ENCODE measurements at regions not wholly inside any gene's neighbourhood (a gene's known extent, or its start where the extent isn't known, plus 50 kb on each side); places are given as distances from the start of the nearest gene placed in this dataset.
"Not testable (repeated sequence)": the region's sequence is repeated elsewhere in the genome, so short reads cannot be mapped to it uniquely, and the experiment has no call there.

DNA sequence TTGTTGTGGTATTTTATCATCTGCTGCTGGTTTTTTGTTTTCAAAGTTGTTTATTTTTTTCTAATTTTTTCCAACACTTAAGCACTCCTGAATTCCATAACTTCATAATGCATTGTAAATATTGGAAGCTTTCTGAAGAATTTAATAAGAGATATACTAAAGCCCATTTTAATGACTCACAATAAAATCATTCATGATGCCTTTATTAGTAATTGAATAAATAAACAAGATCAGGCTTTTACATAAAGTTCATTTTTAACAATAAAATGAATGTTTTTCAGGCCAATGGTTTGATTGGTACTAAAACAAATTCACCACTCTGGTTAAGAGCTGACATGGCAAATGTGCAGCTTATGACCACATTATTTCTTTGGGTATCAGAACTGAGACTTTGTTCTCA lies 408.2 kb upstream of the SMIM31 start:
- H3K36me3 ChIP-seq (ENCODE audit: control insufficient read depth in 4 of 4, insufficient read depth in 3 of 4, low read depth in 1 of 4, low read length in 3 of 4) = no peaks in the 10 kb centered on the region
- H3K9me3 ChIP-seq (ENCODE audit: control insufficient read depth in 4 of 4, low read length in 3 of 4) = peaks cover 0 to 11% (median 2%) of the 10 kb centered on the region in 4 donors
- H3K4me3 ChIP-seq (ENCODE audit: low read depth in 1 of 3, low read length in 3 of 3) = no peak overlapping the region
- H3K4me1 ChIP-seq (ENCODE audit: control insufficient read depth in 4 of 4, insufficient read depth in 4 of 4, low read length in 3 of 4) = no peaks in the 10 kb centered on the region
- H3K9ac ChIP-seq (ENCODE audit: low read depth in 1 of 2, low read length in 2 of 2) = no peak overlapping the region
- H3K27ac ChIP-seq (ENCODE audit: low read depth in 1 of 2, low read length in 2 of 2) = no peak overlapping the region
- no peak for DNase-seq (ENCODE audit: low spot score)
- no peaks in the 10 kb centered on the region for H3K27me3 ChIP-seq (ENCODE audit: control insufficient read depth in 4 of 4, insufficient read depth in 4 of 4, low read length in 3 of 4)
- TF ChIP-seq RAD21 (IDR thresholded peaks at IDR 0.05) (no peak), GABPA (IDR thresholded peaks at IDR 0.05 in 1 of 2, conservative IDR thresholded peaks at IDR 0.05 in 1 of 2) (no peak), YY1 (IDR thresholded peaks at IDR 0.05) (no peak), HNF4G (IDR thresholded peaks at IDR 0.05) (no peak), EGR1 (IDR thresholded peaks at IDR 0.05; ENCODE audit: low read depth in 2 of 2) (no peak), FOXA1 (IDR thresholded peaks at IDR 0.05) (no peak), FOXA2 (IDR thresholded peaks at IDR 0.05) (no peak), HNF4A (conservative IDR thresholded peaks at IDR 0.05) (no peak)
- TF ChIP-seq, protein P1, sequence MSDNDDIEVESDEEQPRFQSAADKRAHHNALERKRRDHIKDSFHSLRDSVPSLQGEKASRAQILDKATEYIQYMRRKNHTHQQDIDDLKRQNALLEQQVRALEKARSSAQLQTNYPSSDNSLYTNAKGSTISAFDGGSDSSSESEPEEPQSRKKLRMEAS (IDR thresholded peaks at IDR 0.05) = no peak
- TF ChIP-seq, protein P2, sequence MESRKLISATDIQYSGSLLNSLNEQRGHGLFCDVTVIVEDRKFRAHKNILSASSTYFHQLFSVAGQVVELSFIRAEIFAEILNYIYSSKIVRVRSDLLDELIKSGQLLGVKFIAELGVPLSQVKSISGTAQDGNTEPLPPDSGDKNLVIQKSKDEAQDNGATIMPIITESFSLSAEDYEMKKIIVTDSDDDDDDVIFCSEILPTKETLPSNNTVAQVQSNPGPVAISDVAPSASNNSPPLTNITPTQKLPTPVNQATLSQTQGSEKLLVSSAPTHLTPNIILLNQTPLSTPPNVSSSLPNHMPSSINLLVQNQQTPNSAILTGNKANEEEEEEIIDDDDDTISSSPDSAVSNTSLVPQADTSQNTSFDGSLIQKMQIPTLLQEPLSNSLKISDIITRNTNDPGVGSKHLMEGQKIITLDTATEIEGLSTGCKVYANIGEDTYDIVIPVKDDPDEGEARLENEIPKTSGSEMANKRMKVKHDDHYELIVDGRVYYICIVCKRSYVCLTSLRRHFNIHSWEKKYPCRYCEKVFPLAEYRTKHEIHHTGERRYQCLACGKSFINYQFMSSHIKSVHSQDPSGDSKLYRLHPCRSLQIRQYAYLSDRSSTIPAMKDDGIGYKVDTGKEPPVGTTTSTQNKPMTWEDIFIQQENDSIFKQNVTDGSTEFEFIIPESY (IDR thresholded peaks at IDR 0.05) = no peak
- TF ChIP-seq, protein P3, sequence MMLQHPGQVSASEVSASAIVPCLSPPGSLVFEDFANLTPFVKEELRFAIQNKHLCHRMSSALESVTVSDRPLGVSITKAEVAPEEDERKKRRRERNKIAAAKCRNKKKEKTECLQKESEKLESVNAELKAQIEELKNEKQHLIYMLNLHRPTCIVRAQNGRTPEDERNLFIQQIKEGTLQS (IDR thresholded peaks at IDR 0.05) = no peak
- TF ChIP-seq, protein P4, sequence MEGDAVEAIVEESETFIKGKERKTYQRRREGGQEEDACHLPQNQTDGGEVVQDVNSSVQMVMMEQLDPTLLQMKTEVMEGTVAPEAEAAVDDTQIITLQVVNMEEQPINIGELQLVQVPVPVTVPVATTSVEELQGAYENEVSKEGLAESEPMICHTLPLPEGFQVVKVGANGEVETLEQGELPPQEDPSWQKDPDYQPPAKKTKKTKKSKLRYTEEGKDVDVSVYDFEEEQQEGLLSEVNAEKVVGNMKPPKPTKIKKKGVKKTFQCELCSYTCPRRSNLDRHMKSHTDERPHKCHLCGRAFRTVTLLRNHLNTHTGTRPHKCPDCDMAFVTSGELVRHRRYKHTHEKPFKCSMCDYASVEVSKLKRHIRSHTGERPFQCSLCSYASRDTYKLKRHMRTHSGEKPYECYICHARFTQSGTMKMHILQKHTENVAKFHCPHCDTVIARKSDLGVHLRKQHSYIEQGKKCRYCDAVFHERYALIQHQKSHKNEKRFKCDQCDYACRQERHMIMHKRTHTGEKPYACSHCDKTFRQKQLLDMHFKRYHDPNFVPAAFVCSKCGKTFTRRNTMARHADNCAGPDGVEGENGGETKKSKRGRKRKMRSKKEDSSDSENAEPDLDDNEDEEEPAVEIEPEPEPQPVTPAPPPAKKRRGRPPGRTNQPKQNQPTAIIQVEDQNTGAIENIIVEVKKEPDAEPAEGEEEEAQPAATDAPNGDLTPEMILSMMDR (IDR thresholded peaks at IDR 0.05; ENCODE audit: low read depth, low read length, missing input control) = no peak

DNA sequence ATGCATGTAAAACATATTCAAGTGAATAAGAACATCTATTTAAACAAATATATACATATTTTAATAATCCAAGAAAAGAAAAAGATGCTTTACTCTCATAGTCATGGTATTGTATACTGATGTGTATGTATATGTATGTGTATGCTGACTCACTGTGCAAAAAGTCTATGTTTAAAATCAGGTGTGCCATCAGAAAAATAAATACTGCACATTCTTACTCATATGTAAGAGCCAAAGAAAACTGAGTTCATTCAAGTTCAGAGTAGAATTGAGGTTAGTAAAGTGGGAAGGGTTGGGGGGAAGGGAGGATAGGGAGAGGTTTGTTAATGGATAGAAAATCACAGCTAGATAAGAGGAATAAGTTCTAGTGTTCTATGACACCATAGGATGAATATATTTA lies 403.9 kb upstream of the SMIM31 start:
- TF ChIP-seq, protein P5, sequence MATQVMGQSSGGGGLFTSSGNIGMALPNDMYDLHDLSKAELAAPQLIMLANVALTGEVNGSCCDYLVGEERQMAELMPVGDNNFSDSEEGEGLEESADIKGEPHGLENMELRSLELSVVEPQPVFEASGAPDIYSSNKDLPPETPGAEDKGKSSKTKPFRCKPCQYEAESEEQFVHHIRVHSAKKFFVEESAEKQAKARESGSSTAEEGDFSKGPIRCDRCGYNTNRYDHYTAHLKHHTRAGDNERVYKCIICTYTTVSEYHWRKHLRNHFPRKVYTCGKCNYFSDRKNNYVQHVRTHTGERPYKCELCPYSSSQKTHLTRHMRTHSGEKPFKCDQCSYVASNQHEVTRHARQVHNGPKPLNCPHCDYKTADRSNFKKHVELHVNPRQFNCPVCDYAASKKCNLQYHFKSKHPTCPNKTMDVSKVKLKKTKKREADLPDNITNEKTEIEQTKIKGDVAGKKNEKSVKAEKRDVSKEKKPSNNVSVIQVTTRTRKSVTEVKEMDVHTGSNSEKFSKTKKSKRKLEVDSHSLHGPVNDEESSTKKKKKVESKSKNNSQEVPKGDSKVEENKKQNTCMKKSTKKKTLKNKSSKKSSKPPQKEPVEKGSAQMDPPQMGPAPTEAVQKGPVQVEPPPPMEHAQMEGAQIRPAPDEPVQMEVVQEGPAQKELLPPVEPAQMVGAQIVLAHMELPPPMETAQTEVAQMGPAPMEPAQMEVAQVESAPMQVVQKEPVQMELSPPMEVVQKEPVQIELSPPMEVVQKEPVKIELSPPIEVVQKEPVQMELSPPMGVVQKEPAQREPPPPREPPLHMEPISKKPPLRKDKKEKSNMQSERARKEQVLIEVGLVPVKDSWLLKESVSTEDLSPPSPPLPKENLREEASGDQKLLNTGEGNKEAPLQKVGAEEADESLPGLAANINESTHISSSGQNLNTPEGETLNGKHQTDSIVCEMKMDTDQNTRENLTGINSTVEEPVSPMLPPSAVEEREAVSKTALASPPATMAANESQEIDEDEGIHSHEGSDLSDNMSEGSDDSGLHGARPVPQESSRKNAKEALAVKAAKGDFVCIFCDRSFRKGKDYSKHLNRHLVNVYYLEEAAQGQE (IDR thresholded peaks at IDR 0.05) = no peak
- TF ChIP-seq FOXA1 (IDR thresholded peaks at IDR 0.05) (no peak), HNF4A (conservative IDR thresholded peaks at IDR 0.05) (no peak)
- TF ChIP-seq, protein P2 (IDR thresholded peaks at IDR 0.05) = no peak

DNA sequence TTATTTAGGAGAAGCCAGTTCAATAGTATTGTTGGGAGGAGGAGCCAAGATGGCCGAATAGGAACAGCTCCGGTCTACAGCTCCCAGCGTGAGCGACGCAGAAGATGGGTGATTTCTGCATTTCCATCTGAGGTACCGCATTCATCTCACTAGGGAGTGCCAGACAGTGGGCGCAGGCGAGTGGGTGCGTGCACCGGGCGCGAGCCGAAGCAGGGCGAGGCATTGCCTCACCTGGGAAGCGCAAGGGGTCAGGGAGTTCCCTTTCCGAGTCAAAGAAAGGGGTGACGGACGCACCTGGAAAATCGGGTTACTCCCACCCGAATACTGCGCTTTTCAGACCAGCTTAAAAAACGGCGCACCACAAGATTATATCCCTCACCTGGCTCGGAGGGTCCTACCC lies 403.2 kb upstream of the SMIM31 start:
- not testable (repeated sequence) for H3K9ac ChIP-seq (ENCODE audit: low read depth in 1 of 2, low read length in 2 of 2); DNase-seq (ENCODE audit: low spot score); H3K4me3 ChIP-seq (ENCODE audit: low read depth in 1 of 3, low read length in 3 of 3); H3K27ac ChIP-seq (ENCODE audit: low read depth in 1 of 2, low read length in 2 of 2); H3K9me3 ChIP-seq (ENCODE audit: control insufficient read depth in 4 of 4, low read length in 3 of 4); H3K36me3 ChIP-seq (ENCODE audit: control insufficient read depth in 4 of 4, insufficient read depth in 3 of 4, low read depth in 1 of 4, low read length in 3 of 4); H3K27me3 ChIP-seq (ENCODE audit: control insufficient read depth in 4 of 4, insufficient read depth in 4 of 4, low read length in 3 of 4); H3K4me1 ChIP-seq (ENCODE audit: control insufficient read depth in 4 of 4, insufficient read depth in 4 of 4, low read length in 3 of 4)
- 92% methylated on average over 24 of the region's 24 CpGs for WGBS

More for the DNA sequence above, 403.9 kb upstream of the SMIM31 start:
- H3K4me1 ChIP-seq (ENCODE audit: control insufficient read depth in 4 of 4, insufficient read depth in 4 of 4, low read length in 3 of 4) = no peaks in the 10 kb centered on the region
- no peak for DNase-seq (ENCODE audit: low spot score)
- H3K27me3 ChIP-seq (ENCODE audit: control insufficient read depth in 4 of 4, insufficient read depth in 4 of 4, low read length in 3 of 4) = no peaks in the 10 kb centered on the region
- no peak overlapping the region for H3K4me3 ChIP-seq (ENCODE audit: low read depth in 1 of 3, low read length in 3 of 3)
- no peak overlapping the region for H3K9ac ChIP-seq (ENCODE audit: low read depth in 1 of 2, low read length in 2 of 2)
- no peak overlapping the region for H3K27ac ChIP-seq (ENCODE audit: low read depth in 1 of 2, low read length in 2 of 2)
- no peaks in the 10 kb centered on the region for H3K36me3 ChIP-seq (ENCODE audit: control insufficient read depth in 4 of 4, insufficient read depth in 3 of 4, low read depth in 1 of 4, low read length in 3 of 4)
- H3K9me3 ChIP-seq (ENCODE audit: control insufficient read depth in 4 of 4, low read length in 3 of 4) = no peaks in the 10 kb centered on the region

Measured in liver (tissue), 8 donors.